ENCODE measurements at regions not wholly inside any gene's neighbourhood (a gene's known extent, or its start where the extent isn't known, plus 50 kb on each side); places are given as distances from the start of the nearest gene placed in this dataset.
"Not testable (repeated sequence)": the region's sequence is repeated elsewhere in the genome, so short reads cannot be mapped to it uniquely, and the experiment has no call there.

GRCh38 chr13:81283561-81283960, 942.6 kb upstream of the SPRY2 start:
- Histone ChIP-seq H3K27ac (ENCODE audit: low read depth, low read length) (no peak overlapping the region), H3K27me3 (ENCODE audit: insufficient read depth, low read length) (no peaks in the 10 kb centered on the region), H2AFZ (ENCODE audit: low read length, unreplicated experiment) (no peak overlapping the region), H3K36me3 (ENCODE audit: insufficient read depth, low read length) (no peaks in the 10 kb centered on the region), H3K4me1 (ENCODE audit: control insufficient read depth, insufficient read depth, low read length, unreplicated experiment) (no peaks in the 10 kb centered on the region), H3K4me3 (ENCODE audit: low read depth, low read length) (no peak overlapping the region), H3K79me2 (ENCODE audit: control insufficient read depth, insufficient read depth, low read length, unreplicated experiment) (no peaks in the 10 kb centered on the region)

- no peak overlapping the region for H3K4me3 ChIP-seq (ENCODE audit: low read depth, low read length)
- H3K4me1 ChIP-seq (ENCODE audit: control insufficient read depth, insufficient read depth, low read length, unreplicated experiment), result no peaks in the 10 kb centered on the region
- H2AFZ ChIP-seq (ENCODE audit: low read length, unreplicated experiment), result no peak overlapping the region
- no peak overlapping the region for H3K27ac ChIP-seq (ENCODE audit: low read depth, low read length)
- no peaks in the 10 kb centered on the region for H3K79me2 ChIP-seq (ENCODE audit: control insufficient read depth, insufficient read depth, low read length, unreplicated experiment)
- no peaks in the 10 kb centered on the region for H3K36me3 ChIP-seq (ENCODE audit: insufficient read depth, low read length)
- H3K27me3 ChIP-seq (ENCODE audit: insufficient read depth, low read length), result no peaks in the 10 kb centered on the region
These were observed 942.1 kb upstream of the SPRY2 start for GRCh38 chr13:81283062-81283461.

- H3K36me3 ChIP-seq (ENCODE audit: insufficient read depth, low read length), result no peaks in the 10 kb centered on the region
- H3K27ac ChIP-seq (ENCODE audit: low read depth, low read length), result no peak overlapping the region
- no peaks in the 10 kb centered on the region for H3K27me3 ChIP-seq (ENCODE audit: insufficient read depth, low read length)
- no peaks in the 10 kb centered on the region for H3K79me2 ChIP-seq (ENCODE audit: control insufficient read depth, insufficient read depth, low read length, unreplicated experiment)
- no peak overlapping the region for H2AFZ ChIP-seq (ENCODE audit: low read length, unreplicated experiment)
- H3K4me1 ChIP-seq (ENCODE audit: control insufficient read depth, insufficient read depth, low read length, unreplicated experiment), result no peaks in the 10 kb centered on the region
- H3K4me3 ChIP-seq (ENCODE audit: low read depth, low read length), result no peak overlapping the region
These were observed 934.8 kb upstream of the SPRY2 start for GRCh38 chr13:81275666-81276258.

- Histone ChIP-seq H3K79me2 (ENCODE audit: control insufficient read depth, insufficient read depth, low read length, unreplicated experiment) (no peaks in the 10 kb centered on the region), H3K36me3 (ENCODE audit: insufficient read depth, low read length) (no peaks in the 10 kb centered on the region), H3K4me1 (ENCODE audit: control insufficient read depth, insufficient read depth, low read length, unreplicated experiment) (no peaks in the 10 kb centered on the region), H2AFZ (ENCODE audit: low read length, unreplicated experiment) (no peak overlapping the region), H3K27ac (ENCODE audit: low read depth, low read length) (no peak overlapping the region), H3K4me3 (ENCODE audit: low read depth, low read length) (no peak overlapping the region), H3K27me3 (ENCODE audit: insufficient read depth, low read length) (no peaks in the 10 kb centered on the region)
These were observed 906.8 kb upstream of the SPRY2 start for GRCh38 chr13:81247711-81248110.

GRCh38 chr13:81246556-81246955, 905.6 kb upstream of the SPRY2 start:
- no peak overlapping the region for H3K27ac ChIP-seq (ENCODE audit: low read depth, low read length)
- no peak overlapping the region for H3K4me3 ChIP-seq (ENCODE audit: low read depth, low read length)
- no peak overlapping the region for H2AFZ ChIP-seq (ENCODE audit: low read length, unreplicated experiment)

GRCh38 chr13:81244011-81244410, 903.1 kb upstream of the SPRY2 start:
- H3K4me1 ChIP-seq (ENCODE audit: control insufficient read depth, insufficient read depth, low read length, unreplicated experiment), result no peaks in the 10 kb centered on the region
- no peak overlapping the region for H3K27ac ChIP-seq (ENCODE audit: low read depth, low read length)
- H3K36me3 ChIP-seq (ENCODE audit: insufficient read depth, low read length), result no peaks in the 10 kb centered on the region
- H2AFZ ChIP-seq (ENCODE audit: low read length, unreplicated experiment), result no peak overlapping the region
- H3K27me3 ChIP-seq (ENCODE audit: insufficient read depth, low read length), result no peaks in the 10 kb centered on the region
- H3K4me3 ChIP-seq (ENCODE audit: low read depth, low read length), result no peak overlapping the region
- no peaks in the 10 kb centered on the region for H3K79me2 ChIP-seq (ENCODE audit: control insufficient read depth, insufficient read depth, low read length, unreplicated experiment)

More at GRCh38 chr13:81246556-81246955, 905.6 kb upstream of the SPRY2 start:
- Histone ChIP-seq H3K27me3 (ENCODE audit: insufficient read depth, low read length) (no peaks in the 10 kb centered on the region), H3K79me2 (ENCODE audit: control insufficient read depth, insufficient read depth, low read length, unreplicated experiment) (no peaks in the 10 kb centered on the region), H3K4me1 (ENCODE audit: control insufficient read depth, insufficient read depth, low read length, unreplicated experiment) (no peaks in the 10 kb centered on the region), H3K36me3 (ENCODE audit: insufficient read depth, low read length) (no peaks in the 10 kb centered on the region)

GRCh38 chr13:81230386-81230785, 889.5 kb upstream of the SPRY2 start:
- H3K36me3 ChIP-seq (ENCODE audit: insufficient read depth, low read length), result no peaks in the 10 kb centered on the region
- no peaks in the 10 kb centered on the region for H3K27me3 ChIP-seq (ENCODE audit: insufficient read depth, low read length)
- no peak overlapping the region for H3K4me3 ChIP-seq (ENCODE audit: low read depth, low read length)
- H3K79me2 ChIP-seq (ENCODE audit: control insufficient read depth, insufficient read depth, low read length, unreplicated experiment), result no peaks in the 10 kb centered on the region
- no peaks in the 10 kb centered on the region for H3K4me1 ChIP-seq (ENCODE audit: control insufficient read depth, insufficient read depth, low read length, unreplicated experiment)
- no peak overlapping the region for H2AFZ ChIP-seq (ENCODE audit: low read length, unreplicated experiment)
- no peak overlapping the region for H3K27ac ChIP-seq (ENCODE audit: low read depth, low read length)

GRCh38 chr13:81226830-81227229, 885.9 kb upstream of the SPRY2 start:
- not testable (repeated sequence) for H3K36me3 ChIP-seq (ENCODE audit: insufficient read depth, low read length); H3K4me3 ChIP-seq (ENCODE audit: low read depth, low read length); H3K79me2 ChIP-seq (ENCODE audit: control insufficient read depth, insufficient read depth, low read length, unreplicated experiment); H3K27me3 ChIP-seq (ENCODE audit: insufficient read depth, low read length); H2AFZ ChIP-seq (ENCODE audit: low read length, unreplicated experiment); H3K4me1 ChIP-seq (ENCODE audit: control insufficient read depth, insufficient read depth, low read length, unreplicated experiment); H3K27ac ChIP-seq (ENCODE audit: low read depth, low read length)

GRCh38 chr13:81224209-81224833, 883.4 kb upstream of the SPRY2 start:
- H3K36me3 ChIP-seq (ENCODE audit: insufficient read depth, low read length), result no peaks in the 10 kb centered on the region
- no peak overlapping the region for H3K4me3 ChIP-seq (ENCODE audit: low read depth, low read length)
- no peaks in the 10 kb centered on the region for H3K27me3 ChIP-seq (ENCODE audit: insufficient read depth, low read length)
- no peaks in the 10 kb centered on the region for H3K4me1 ChIP-seq (ENCODE audit: control insufficient read depth, insufficient read depth, low read length, unreplicated experiment)
- H3K79me2 ChIP-seq (ENCODE audit: control insufficient read depth, insufficient read depth, low read length, unreplicated experiment), result no peaks in the 10 kb centered on the region
- H3K27ac ChIP-seq (ENCODE audit: low read depth, low read length), result no peak overlapping the region
- no peak overlapping the region for H2AFZ ChIP-seq (ENCODE audit: low read length, unreplicated experiment)

- H3K4me1 ChIP-seq (ENCODE audit: control insufficient read depth, insufficient read depth, low read length, unreplicated experiment), result no peaks in the 10 kb centered on the region
- H3K79me2 ChIP-seq (ENCODE audit: control insufficient read depth, insufficient read depth, low read length, unreplicated experiment), result no peaks in the 10 kb centered on the region
- no peaks in the 10 kb centered on the region for H3K27me3 ChIP-seq (ENCODE audit: insufficient read depth, low read length)
- H2AFZ ChIP-seq (ENCODE audit: low read length, unreplicated experiment), result no peak overlapping the region
- no peak overlapping the region for H3K4me3 ChIP-seq (ENCODE audit: low read depth, low read length)
- H3K36me3 ChIP-seq (ENCODE audit: insufficient read depth, low read length), result no peaks in the 10 kb centered on the region
- H3K27ac ChIP-seq (ENCODE audit: low read depth, low read length), result no peak overlapping the region
These were observed 882.9 kb upstream of the SPRY2 start for GRCh38 chr13:81223778-81224177.

GRCh38 chr13:81211713-81212112, 870.8 kb upstream of the SPRY2 start:
- Histone ChIP-seq H3K79me2 (ENCODE audit: control insufficient read depth, insufficient read depth, low read length, unreplicated experiment) (no peaks in the 10 kb centered on the region), H3K4me1 (ENCODE audit: control insufficient read depth, insufficient read depth, low read length, unreplicated experiment) (no peaks in the 10 kb centered on the region), H3K4me3 (ENCODE audit: low read depth, low read length) (no peak overlapping the region), H3K27me3 (ENCODE audit: insufficient read depth, low read length) (no peaks in the 10 kb centered on the region), H3K36me3 (ENCODE audit: insufficient read depth, low read length) (no peaks in the 10 kb centered on the region), H2AFZ (ENCODE audit: low read length, unreplicated experiment) (no peak overlapping the region), H3K27ac (ENCODE audit: low read depth, low read length) (no peak overlapping the region)

Measured in ACC112 (cell line).